HG02970 (cell line): ENCODE measurements at regions not wholly inside any gene's neighbourhood (a gene's known extent, or its start where the extent isn't known, plus 50 kb on each side); places are given as distances from the start of the nearest gene placed in this dataset.

ENCODE experiments used
- ATAC-seq: cut with Tn5 transposase; IDR thresholded peaks from one replicate; pipeline ENCODE4 v1.9.1; 2021; ENCODE audit warnings: mild to moderate bottlenecking, moderate library complexity, moderate number of reproducible peaks; ENCODE audit not compliant: unreplicated experiment, low FRiP score

DNA sequence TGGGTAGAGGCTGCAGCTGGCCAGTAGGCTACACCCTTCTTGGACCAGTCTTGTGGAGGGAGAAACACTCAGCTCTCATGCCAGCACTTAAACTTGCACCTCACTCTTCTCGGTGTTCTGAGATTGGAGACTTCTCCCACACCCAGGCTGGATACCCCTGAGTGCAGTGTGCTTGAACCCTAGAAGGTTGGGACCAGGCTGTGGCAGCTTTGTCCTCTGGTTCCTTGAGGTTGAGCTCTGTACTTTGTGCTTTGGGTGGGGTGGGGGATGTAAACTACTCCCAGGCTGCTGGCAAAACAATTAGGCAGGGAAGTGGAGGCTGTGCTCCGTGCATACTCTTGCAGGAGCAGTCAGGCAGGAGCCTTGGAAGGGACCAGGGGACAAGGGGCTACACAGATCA lies 143.6 kb upstream of the GNPDA2 start:
- no peak for ATAC-seq

DNA sequence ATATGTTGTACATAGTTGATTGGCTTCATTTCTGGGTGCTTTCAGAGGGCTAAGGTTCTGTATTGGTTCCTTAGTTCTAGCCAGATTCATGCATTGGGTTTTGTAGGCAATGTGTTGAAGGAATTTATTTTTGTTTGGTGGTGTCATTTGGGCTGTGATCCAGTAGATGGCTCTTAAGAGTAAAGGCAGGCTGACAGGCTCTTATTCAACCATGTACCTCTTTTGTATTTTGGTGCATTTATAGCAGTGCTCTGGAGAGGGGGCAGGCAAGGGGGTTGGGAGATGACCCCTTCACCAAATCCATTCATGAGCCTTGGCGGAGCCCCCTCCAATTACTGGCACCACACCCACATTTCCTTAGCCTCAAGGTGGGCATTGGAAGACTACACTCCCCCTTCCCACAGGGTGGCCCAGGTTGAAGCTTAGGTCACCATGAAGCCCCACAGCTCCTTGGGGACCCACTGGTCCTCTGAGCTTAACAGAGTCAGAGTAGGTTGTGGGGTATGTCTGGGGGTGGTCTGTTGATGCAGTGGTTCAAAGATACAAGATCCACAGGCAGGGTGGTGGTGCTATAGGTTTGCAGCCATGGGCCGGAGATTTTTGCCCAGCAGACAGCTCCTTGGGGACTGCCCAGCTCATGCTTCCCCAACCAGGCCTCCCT lies 143.0 kb upstream of the GNPDA2 start:
- no peak for ATAC-seq

DNA sequence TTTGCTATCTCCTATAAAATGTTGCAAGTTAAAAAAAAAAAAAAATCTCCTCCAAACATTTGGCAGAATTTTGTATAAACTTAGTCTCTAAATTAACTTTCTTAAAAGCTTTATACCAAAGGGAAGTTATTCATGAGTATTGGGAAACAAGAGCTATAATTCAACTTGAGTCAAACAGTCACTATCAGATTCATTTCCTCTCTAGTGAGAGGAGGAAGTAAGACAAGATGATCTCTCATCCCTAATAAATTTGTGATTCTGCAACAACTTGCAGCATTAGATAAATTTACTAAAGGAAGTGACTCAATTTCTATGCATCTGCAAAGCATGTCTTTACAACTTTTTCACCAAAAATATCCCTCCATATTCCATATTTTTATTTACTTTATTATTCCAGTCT lies 135.4 kb upstream of the GNPDA2 start:
- ATAC-seq = no peak

GRCh38 chr4:44859477-44859876 lies 133.1 kb upstream of the GNPDA2 start:
- ATAC-seq = no peak

DNA sequence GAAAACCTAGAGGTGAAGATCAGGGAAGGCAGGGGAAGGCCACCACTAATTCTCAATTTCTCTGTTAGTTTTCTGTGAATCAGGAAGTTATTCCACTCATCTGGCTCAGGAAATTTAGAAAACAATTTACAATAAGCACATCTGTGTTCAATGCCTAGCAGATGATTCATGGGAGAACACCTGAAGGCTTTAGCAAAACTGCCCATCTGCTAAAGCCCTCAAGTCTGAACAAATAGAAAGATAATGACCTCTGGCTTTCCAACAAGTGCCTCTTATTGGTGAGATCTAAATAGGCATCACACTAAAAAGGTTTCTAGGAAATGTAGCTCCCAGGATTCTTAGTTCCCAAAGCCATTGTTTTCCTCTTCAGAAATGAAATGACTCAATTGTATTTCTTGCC lies 122.1 kb upstream of the GNPDA2 start:
- no peak for ATAC-seq

GRCh38 chr4:44845993-44846392 lies 119.6 kb upstream of the GNPDA2 start:
- no peak for ATAC-seq

- no peak for ATAC-seq
Observed at GRCh38 chr4:44845309-44845708, 119.0 kb upstream of the GNPDA2 start.

- no peak for ATAC-seq
Observed at GRCh38 chr4:44842531-44842930, 116.2 kb upstream of the GNPDA2 start.

DNA sequence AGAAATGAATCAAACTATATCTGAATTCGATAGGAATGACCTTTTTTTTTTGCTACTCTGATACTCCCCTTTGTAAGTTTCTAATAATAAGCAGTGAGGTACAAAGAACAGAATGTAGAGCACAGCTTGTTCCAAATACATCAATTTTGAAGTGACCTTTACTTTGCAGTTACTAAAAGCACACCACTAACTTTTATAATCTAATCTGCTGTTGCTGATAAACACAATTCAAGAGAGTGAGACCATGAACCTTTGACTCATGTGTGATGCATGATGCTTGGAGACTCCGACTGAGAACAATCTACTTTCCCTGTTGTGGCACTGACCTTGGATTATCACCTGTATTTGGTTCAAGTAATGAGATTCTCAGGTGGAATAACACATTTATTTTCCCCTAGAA lies 91.6 kb upstream of the GNPDA2 start:
- ATAC-seq = no peak

DNA sequence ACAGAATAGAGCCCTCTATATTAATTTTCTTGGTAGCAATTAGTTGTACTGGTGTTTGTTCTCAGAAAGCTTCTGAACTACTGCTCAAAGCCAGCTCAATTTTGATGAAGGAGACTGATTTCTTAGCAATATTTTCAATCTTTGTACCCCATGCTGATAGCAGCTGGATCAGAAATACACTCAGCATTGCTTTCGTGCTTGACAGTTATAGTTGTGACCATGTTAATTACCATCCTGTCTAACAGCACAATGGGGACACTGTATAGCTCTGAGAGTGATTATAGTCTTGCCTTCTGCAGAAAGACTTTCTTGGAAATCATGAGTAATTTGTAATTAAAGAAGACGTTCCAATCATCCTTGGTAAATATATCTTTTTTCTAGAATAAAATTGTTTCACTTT lies 79.7 kb upstream of the GNPDA2 start:
- ATAC-seq = no peak

GRCh38 chr4:44804301-44804700 lies 77.9 kb upstream of the GNPDA2 start:
- no peak for ATAC-seq

DNA sequence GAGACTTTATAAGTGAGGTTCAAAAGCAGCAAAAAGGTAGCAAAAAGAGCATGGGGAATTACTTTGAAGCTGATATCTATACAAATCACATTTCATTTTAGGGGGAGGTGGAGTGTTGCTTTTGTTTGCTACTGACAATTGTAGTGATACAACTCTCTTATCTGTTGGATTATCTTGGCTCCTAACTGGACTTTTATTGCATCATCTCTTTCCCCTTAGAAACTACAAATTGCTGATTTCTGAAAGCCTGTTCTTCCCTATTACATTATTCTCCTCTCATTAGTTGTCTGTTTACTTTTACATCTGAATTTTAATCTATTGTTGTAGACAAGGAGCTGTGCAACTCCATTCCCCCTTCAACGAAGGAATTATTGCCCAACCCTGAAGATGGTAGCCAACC lies 75.0 kb upstream of the GNPDA2 start:
- no peak for ATAC-seq

- no peak for ATAC-seq
Observed at GRCh38 chr4:44791831-44792230, 65.5 kb upstream of the GNPDA2 start.

DNA sequence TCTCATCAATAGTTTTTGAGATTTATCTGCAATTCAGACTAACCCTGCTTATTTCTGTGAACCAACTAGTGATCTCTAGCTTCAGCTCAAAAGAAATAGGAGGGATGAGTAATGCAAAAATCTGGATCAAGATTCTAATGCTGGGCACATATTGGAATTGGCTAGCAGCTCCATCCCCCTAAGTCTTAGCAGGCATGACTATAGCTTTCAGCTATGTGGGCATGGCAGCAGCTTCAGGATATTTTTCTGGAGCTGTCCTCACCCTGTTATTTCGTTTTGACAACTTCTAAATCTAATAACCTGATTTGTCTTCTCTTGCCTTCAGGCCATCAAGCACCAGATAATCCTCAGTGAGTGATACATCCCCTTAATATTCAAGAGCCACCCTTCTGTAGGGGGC lies 50.8 kb upstream of the GNPDA2 start:
- no peak for ATAC-seq
